ENCODE measurements at regions not wholly inside any gene's neighbourhood (a gene's known extent, or its start where the extent isn't known, plus 50 kb on each side); places are given as distances from the start of the nearest gene placed in this dataset.

DNA sequence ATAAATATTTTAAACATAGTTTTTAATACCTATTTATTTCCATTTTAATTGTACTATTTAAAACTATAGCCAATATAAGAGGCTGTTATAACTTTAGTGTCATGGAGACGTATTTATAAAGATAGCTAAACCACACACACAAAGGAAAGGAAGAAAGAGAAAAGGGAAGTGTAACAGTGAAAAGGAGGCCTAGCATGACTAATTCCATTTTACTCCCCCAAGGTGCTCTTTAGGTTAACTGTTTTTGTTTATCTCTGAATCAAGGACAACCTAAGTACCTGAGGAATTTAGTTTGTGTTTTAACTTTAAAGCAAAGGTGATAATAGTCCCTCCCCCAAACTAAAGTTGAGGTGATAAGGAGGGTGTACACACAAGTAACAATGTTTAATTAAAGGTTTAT lies 1188.9 kb upstream of the C9orf72 start:
- TF ChIP-seq CTCF (CRISPR knock-in tag; IDR thresholded peaks at IDR 0.05) = no peak
- TF ChIP-seq EP300 (IDR thresholded peaks at IDR 0.05; ENCODE audit: low read depth in 2 of 2, low read length in 2 of 2) = no peak
- TF ChIP-seq EP300 (CRISPR knock-in tag; IDR thresholded peaks at IDR 0.05; ENCODE audit: borderline replicate concordance) = no peak
